Rectal smooth muscle tissue (tissue), 1 donor: ENCODE measurements at regions not wholly inside any gene's neighbourhood (a gene's known extent, or its start where the extent isn't known, plus 50 kb on each side); places are given as distances from the start of the nearest gene placed in this dataset.

Source experiments
- H3K27ac ChIP-seq: one replicate; pipeline ENCODE4 v1.7.0; 2013; ENCODE audit warnings: low read depth, low read length, inconsistent platforms
- H3K27me3 ChIP-seq: one replicate; pipeline ENCODE4 v1.7.0; 2013; ENCODE audit warnings: low read length; ENCODE audit not compliant: control insufficient read depth, insufficient read depth
- H3K36me3 ChIP-seq: one replicate; pipeline ENCODE4 v1.7.0; 2013; ENCODE audit warnings: low read length; ENCODE audit not compliant: control insufficient read depth, insufficient read depth
- H3K4me1 ChIP-seq: one replicate; pipeline ENCODE4 v1.7.0; 2013; ENCODE audit warnings: low read length; ENCODE audit not compliant: control insufficient read depth, insufficient read depth
- H3K4me3 ChIP-seq: one replicate; pipeline ENCODE4 v1.7.0; 2013; ENCODE audit warnings: low read length
- H3K9ac ChIP-seq: one replicate; pipeline ENCODE4 v1.7.0; 2013; ENCODE audit warnings: low read length

DNA sequence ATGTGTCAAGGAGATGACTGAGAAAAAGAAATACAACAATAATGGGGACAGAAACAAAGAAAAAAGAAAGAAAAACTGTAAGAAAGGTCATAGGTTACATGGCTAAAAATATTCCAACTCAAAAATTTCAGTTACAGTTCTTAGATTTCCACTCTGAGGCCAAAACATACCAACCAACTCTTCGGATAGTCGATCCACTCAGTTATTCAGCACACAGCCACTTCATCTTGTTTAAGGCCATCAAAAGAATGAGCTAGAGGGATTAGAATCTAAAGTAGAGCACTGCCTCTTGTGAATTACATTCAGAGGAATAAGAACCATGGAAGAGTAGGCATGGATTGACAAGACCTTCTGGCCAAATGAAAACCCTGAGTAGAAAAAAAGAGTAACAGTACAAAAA lies 277.0 kb downstream of the MRPL39 start:
- Histone ChIP-seq H3K36me3 (no peaks in the 10 kb centered on the region), H3K27ac (no peak overlapping the region), H3K4me3 (no peak overlapping the region), H3K9ac (no peak overlapping the region), H3K27me3 (no peaks in the 10 kb centered on the region), H3K4me1 (no peaks in the 10 kb centered on the region)

- H3K36me3 ChIP-seq = no peaks in the 10 kb centered on the region
- no peaks in the 10 kb centered on the region for H3K4me1 ChIP-seq
- H3K27ac ChIP-seq = no peak overlapping the region
- no peak overlapping the region for H3K4me3 ChIP-seq
- H3K27me3 ChIP-seq = no peaks in the 10 kb centered on the region
- no peak overlapping the region for H3K9ac ChIP-seq
Measured at GRCh38 chr21:25329227-25329825, 278.0 kb downstream of the MRPL39 start.

GRCh38 chr21:25328736-25329135 lies 278.5 kb downstream of the MRPL39 start:
- Histone ChIP-seq H3K27me3 (no peaks in the 10 kb centered on the region), H3K4me1 (no peaks in the 10 kb centered on the region)

DNA sequence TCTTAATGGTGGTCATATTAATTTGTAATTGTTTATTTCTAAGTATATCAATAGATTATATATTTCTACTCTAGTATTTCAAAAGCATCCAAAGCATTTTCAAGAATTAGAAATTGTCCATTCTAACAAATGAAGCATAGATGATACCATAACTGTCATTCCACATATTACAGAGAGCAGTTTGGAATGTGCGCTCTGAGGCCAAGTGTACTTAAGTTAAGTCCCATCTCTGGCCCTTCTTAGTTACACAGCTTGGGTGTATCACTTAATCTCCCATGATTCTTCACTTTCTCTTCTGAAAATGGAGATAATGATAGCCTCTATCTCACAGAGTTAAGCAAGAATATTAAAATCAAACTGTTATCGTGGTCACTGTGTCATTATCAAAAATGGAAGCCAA lies 281.1 kb downstream of the MRPL39 start:
- Histone ChIP-seq H3K9ac (no peak overlapping the region), H3K27ac (no peak overlapping the region), H3K36me3 (no peaks in the 10 kb centered on the region), H3K4me1 (no peaks in the 10 kb centered on the region), H3K27me3 (no peaks in the 10 kb centered on the region), H3K4me3 (no peak overlapping the region)

More at GRCh38 chr21:25328736-25329135, 278.5 kb downstream of the MRPL39 start:
- no peak overlapping the region for H3K9ac ChIP-seq
- H3K4me3 ChIP-seq = no peak overlapping the region
- H3K27ac ChIP-seq = no peak overlapping the region
- H3K36me3 ChIP-seq = no peaks in the 10 kb centered on the region

GRCh38 chr21:25324666-25325065 lies 282.6 kb downstream of the MRPL39 start:
- H3K27me3 ChIP-seq = no peaks in the 10 kb centered on the region
- no peaks in the 10 kb centered on the region for H3K36me3 ChIP-seq
- no peak overlapping the region for H3K27ac ChIP-seq
- H3K9ac ChIP-seq = no peak overlapping the region
- H3K4me1 ChIP-seq = no peaks in the 10 kb centered on the region
- H3K4me3 ChIP-seq = no peak overlapping the region

- Histone ChIP-seq H3K36me3 (no peaks in the 10 kb centered on the region), H3K27me3 (no peaks in the 10 kb centered on the region), H3K4me3 (no peak overlapping the region), H3K9ac (no peak overlapping the region), H3K4me1 (no peaks in the 10 kb centered on the region), H3K27ac (no peak overlapping the region)
Measured at GRCh38 chr21:25323356-25323949, 283.8 kb downstream of the MRPL39 start.

GRCh38 chr21:25314247-25314646 lies 293.0 kb downstream of the MRPL39 start:
- H3K36me3 ChIP-seq = no peaks in the 10 kb centered on the region
- no peak overlapping the region for H3K9ac ChIP-seq
- H3K27ac ChIP-seq = no peak overlapping the region

GRCh38 chr21:25313829-25314228 lies 293.5 kb downstream of the MRPL39 start:
- no peaks in the 10 kb centered on the region for H3K36me3 ChIP-seq
- H3K27me3 ChIP-seq = no peaks in the 10 kb centered on the region
- H3K27ac ChIP-seq = no peak overlapping the region
- no peak overlapping the region for H3K9ac ChIP-seq
- H3K4me3 ChIP-seq = no peak overlapping the region
- no peaks in the 10 kb centered on the region for H3K4me1 ChIP-seq

More at GRCh38 chr21:25314247-25314646, 293.0 kb downstream of the MRPL39 start:
- no peaks in the 10 kb centered on the region for H3K27me3 ChIP-seq
- no peaks in the 10 kb centered on the region for H3K4me1 ChIP-seq
- no peak overlapping the region for H3K4me3 ChIP-seq

DNA sequence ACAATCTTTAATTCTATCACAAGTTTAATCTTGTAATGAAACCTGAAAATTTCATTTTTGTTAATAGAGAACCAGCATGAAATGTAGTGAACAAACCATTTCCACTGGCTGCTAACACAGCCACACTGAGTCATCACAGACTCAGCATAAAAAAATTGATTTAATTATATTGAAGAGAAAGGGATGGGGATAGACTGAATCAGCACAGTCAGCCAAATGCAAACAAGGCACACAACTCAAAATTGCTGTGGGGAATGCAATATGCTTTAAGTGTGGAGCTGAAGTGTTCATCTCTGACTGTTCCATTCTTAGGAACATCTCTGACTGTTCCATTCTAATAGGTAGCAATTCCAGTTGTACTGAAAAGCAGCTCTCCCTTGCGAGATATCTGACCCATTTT lies 299.8 kb downstream of the MRPL39 start:
- H3K27me3 ChIP-seq = no peaks in the 10 kb centered on the region
- H3K9ac ChIP-seq = no peak overlapping the region
- H3K36me3 ChIP-seq = no peaks in the 10 kb centered on the region
- no peaks in the 10 kb centered on the region for H3K4me1 ChIP-seq
- no peak overlapping the region for H3K4me3 ChIP-seq
- no peak overlapping the region for H3K27ac ChIP-seq

GRCh38 chr21:25304611-25305010 lies 302.7 kb downstream of the MRPL39 start:
- Histone ChIP-seq H3K27ac (no peak overlapping the region), H3K4me3 (no peak overlapping the region), H3K9ac (no peak overlapping the region), H3K27me3 (no peaks in the 10 kb centered on the region), H3K4me1 (no peaks in the 10 kb centered on the region), H3K36me3 (no peaks in the 10 kb centered on the region)

- H3K27me3 ChIP-seq = no peaks in the 10 kb centered on the region
- H3K4me3 ChIP-seq = no peak overlapping the region
- H3K4me1 ChIP-seq = no peaks in the 10 kb centered on the region
- H3K27ac ChIP-seq = no peak overlapping the region
- H3K36me3 ChIP-seq = no peaks in the 10 kb centered on the region
- no peak overlapping the region for H3K9ac ChIP-seq
Measured at GRCh38 chr21:25300632-25301031, 306.6 kb downstream of the MRPL39 start.

GRCh38 chr21:25298512-25299491 lies 308.5 kb downstream of the MRPL39 start:
- Histone ChIP-seq H3K4me1 (no peaks in the 10 kb centered on the region), H3K4me3 (no peak overlapping the region), H3K9ac (no peak overlapping the region), H3K36me3 (no peaks in the 10 kb centered on the region), H3K27ac (no peak overlapping the region), H3K27me3 (no peaks in the 10 kb centered on the region)
